ENCODE measurements at regions not wholly inside any gene's neighbourhood (a gene's known extent, or its start where the extent isn't known, plus 50 kb on each side); places are given as distances from the start of the nearest gene placed in this dataset.
"Not testable (repeated sequence)": the region's sequence is repeated elsewhere in the genome, so short reads cannot be mapped to it uniquely, and the experiment has no call there.

DNA sequence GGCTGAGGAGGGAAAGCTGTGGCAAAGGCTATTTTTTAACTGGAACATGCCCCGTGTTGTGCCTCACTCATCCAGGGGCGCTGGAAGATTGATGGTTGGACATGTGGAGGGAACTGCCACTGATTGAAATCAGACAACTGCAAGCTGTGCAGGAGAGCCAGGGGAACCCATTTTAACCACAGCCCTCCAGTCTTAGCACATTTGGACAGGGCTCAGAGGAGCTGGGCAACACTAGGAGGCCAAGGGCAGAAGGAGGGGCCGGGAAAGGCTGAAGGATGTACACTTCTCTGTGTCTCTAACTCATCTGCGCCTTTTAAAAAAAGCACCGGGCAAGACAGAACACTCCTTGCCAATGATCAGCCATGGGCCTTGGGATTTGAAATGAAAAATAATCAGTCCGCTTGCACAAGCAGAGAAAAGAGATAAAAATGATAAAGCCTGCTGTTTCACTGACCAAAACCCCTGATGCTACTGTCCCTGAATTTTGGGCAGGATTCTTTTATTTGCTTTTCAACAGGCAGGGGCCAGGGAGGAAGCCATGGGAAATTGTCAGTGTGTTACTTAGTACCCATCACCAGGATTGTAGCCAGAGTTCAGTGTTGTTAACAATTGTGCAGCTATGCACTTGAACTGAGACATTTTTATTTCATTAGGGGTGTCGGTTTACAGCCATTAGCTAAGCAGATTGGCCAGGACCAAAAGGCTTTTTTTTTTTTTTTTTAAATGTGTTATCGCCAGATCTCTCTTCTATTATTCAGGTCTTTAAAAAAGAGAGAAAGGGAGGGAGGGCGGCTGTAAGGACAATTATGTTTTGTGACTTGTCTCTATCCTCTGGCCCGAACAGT, 109.3 kb upstream of the EYA4 start:
- TF ChIP-seq, protein P1, sequence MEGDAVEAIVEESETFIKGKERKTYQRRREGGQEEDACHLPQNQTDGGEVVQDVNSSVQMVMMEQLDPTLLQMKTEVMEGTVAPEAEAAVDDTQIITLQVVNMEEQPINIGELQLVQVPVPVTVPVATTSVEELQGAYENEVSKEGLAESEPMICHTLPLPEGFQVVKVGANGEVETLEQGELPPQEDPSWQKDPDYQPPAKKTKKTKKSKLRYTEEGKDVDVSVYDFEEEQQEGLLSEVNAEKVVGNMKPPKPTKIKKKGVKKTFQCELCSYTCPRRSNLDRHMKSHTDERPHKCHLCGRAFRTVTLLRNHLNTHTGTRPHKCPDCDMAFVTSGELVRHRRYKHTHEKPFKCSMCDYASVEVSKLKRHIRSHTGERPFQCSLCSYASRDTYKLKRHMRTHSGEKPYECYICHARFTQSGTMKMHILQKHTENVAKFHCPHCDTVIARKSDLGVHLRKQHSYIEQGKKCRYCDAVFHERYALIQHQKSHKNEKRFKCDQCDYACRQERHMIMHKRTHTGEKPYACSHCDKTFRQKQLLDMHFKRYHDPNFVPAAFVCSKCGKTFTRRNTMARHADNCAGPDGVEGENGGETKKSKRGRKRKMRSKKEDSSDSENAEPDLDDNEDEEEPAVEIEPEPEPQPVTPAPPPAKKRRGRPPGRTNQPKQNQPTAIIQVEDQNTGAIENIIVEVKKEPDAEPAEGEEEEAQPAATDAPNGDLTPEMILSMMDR (IDR thresholded peaks at IDR 0.05): no peak
- intact Hi-C loops (cut with DNase I, micrococcal nuclease): no loop called here
- no peak for DNase-seq
- no peaks in the 10 kb centered on the region for H3K4me1 ChIP-seq (ENCODE audit: low read depth)
- H3K36me3 ChIP-seq (ENCODE audit: low read depth): no peaks in the 10 kb centered on the region
- ATAC-seq: no peak
- H3K4me3 ChIP-seq: no peak overlapping the region
- no peaks in the 10 kb centered on the region for H3K9me3 ChIP-seq

DNA sequence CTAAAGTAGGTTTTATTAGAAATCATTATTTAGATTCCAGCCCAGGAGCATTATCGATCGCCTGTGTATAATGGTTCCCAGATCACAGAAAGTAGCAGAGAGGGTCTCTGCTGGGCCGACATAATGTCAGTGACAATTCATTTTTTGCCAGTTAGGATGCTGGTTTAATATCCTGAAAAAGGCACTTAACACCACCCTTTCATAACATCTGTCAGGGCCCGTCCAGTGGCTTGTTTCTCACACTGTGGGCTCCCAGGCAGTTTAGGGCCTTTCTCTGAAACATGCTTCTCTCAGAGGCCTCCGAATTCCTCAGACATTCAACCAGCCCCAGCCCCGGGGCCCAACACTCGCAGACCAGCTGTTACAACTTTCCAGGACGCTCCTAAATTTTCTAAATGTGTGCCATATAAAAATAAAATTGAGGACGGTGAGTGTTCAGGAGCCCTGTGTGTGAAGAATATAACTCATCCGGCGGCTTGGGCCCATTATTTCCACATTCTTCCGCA, 108.6 kb upstream of the EYA4 start:
- no peaks in the 10 kb centered on the region for H3K9me3 ChIP-seq
- no peak overlapping the region for H3K4me3 ChIP-seq
- no peak for DNase-seq
- ATAC-seq: no peak
- intact Hi-C loops (cut with DNase I, micrococcal nuclease): no loop called here
- no peaks in the 10 kb centered on the region for H3K36me3 ChIP-seq (ENCODE audit: low read depth)
- H3K4me1 ChIP-seq (ENCODE audit: low read depth): no peaks in the 10 kb centered on the region
- TF ChIP-seq, protein P1 (IDR thresholded peaks at IDR 0.05): no peak

DNA sequence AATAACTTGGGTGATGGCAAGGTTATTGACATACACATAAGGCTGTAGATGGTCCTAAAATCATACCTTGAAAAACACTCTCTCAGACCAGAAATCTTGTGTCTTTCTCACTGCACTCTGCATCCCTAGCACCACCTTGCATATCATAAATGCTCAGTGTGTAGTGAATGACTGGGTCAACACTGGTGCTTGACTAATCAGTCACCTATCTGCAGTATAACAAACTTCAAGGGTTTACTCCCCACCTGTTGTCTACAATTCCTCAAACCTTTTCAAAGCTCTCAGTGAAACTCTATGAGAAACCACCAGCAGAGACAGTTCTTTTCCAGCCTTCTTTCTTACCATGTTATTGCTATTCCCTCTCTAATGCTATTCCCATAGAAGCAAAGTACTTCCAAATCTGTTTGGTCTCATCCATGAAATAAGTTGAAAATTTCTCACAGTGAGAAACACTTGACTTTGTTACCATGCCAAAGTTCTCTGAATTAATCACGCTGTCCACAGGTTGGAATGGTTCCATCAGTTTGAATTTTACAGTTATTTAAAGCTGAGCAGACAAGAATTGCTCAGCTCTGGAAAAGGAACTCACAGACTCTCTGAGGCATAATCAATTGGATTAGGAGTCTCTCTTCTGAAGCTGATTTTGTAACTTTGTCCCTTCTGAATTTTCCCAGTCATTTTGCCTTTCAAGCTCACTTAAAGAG, 104.8 kb upstream of the EYA4 start:
- no peaks in the 10 kb centered on the region for H3K36me3 ChIP-seq (ENCODE audit: low read depth)
- intact Hi-C loops (cut with DNase I, micrococcal nuclease): no loop called here
- no peak for ATAC-seq
- no peaks in the 10 kb centered on the region for H3K9me3 ChIP-seq
- TF ChIP-seq, protein P1 (IDR thresholded peaks at IDR 0.05): no peak
- H3K4me1 ChIP-seq (ENCODE audit: low read depth): no peaks in the 10 kb centered on the region
- DNase-seq: no peak
- H3K4me3 ChIP-seq: no peak overlapping the region

DNA sequence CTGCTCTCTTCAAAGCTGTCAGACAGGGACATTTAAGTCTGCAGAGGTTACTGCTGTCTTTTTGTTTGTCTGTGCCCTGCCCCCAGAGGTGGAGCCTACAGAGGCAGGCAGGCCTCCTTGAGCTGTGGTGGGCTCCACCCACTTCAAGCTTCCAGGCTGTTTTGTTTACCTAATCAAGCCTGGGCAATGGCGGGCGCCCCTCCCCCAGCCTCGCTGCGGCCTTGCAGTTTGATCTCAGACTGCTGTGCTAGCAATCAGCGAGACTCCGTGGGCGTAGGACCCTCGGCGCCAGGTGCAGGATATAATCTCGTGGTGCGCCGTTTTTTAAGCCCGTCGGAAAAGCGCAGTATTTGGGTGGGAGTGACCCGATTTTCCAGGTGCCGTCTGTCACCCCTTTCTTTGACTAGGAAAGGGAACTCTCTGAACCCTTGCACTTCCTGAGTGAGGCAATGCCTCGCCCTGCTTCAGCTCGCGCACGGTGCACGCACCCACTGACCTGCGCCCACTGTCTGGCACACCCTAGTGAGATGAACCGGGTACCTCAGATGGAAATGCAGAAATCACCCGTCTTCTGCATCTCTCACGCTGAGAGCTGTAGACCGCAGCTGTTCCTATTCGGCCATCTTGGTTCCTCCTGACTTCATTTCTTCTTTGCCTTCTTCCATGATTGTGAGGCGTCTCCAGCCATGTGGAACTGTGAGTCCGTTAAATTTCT, 93.5 kb upstream of the EYA4 start:
- ATAC-seq; intact Hi-C loops (cut with DNase I, micrococcal nuclease); H3K36me3 ChIP-seq (ENCODE audit: low read depth); H3K4me3 ChIP-seq; DNase-seq; H3K9me3 ChIP-seq; H3K4me1 ChIP-seq (ENCODE audit: low read depth): not testable (repeated sequence)

DNA sequence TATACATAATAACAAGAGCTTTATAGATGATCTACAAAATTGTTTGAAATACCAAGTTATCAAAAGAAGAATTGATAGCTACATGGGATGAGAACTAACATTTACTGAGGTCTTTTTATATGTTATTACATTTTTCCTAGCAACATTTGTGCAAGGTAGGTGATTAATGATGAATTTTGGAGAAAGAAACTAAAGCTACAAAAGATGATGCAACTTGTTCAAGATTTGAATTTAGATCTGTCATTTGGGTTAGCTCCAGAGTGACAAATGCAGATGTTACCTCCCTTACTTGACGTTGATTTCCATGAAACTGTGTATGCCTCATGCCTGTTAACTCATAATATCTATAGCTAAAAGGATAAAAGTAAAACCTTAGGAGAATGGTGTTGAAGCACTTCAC, 84.5 kb upstream of the EYA4 start:
- TF ChIP-seq, protein P1 (IDR thresholded peaks at IDR 0.05): no peak
- Histone ChIP-seq H3K9me3 (no peaks in the 10 kb centered on the region), H3K4me3 (no peak overlapping the region), H3K36me3 (ENCODE audit: low read depth) (no peaks in the 10 kb centered on the region), H3K4me1 (ENCODE audit: low read depth) (no peaks in the 10 kb centered on the region)
- intact Hi-C loops (cut with DNase I, micrococcal nuclease): no loop called here
- ATAC-seq (no peak), DNase-seq (no peak)

Measured in mucosa of descending colon (tissue), 3 donors.